Stimulated activated CD4-positive, alpha-beta T cell treated with anti-CD3 and anti-CD28 coated beads, Interleukin-4, amount 100 ng/mL, for 4 hours (primary cell): ENCODE measurements at regions not wholly inside any gene's neighbourhood (a gene's known extent, or its start where the extent isn't known, plus 50 kb on each side); places are given as distances from the start of the nearest gene placed in this dataset.

Experiments
- DNase-seq, 2 experiments: peaks; one replicate each; pipeline ENCODE4 v3.0.0-alpha.2; 2020

- no peak for DNase-seq
Observed at GRCh38 chr12:116461060-116461459, 98.1 kb upstream of the MAP1LC3B2 start.

DNA sequence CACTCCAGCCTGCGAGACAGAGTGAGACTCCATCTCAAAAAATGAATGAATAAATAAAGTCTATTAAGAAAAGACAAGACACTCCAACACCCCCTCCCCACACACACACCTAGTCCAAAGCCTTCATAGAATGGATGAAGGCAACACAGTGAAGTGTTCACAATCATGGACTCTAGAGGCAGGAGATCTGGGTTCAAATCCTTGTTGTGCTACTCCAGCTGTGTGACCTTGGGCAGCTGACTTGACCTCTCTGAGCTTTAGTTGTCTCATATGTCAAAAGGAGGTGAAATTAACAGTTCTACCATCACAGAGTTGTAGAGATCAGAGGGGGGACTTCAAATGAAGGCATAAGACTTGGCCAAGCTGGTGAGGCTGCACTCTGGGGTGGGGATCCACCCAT, 95.8 kb upstream of the MAP1LC3B2 start:
- no peak for DNase-seq

DNA sequence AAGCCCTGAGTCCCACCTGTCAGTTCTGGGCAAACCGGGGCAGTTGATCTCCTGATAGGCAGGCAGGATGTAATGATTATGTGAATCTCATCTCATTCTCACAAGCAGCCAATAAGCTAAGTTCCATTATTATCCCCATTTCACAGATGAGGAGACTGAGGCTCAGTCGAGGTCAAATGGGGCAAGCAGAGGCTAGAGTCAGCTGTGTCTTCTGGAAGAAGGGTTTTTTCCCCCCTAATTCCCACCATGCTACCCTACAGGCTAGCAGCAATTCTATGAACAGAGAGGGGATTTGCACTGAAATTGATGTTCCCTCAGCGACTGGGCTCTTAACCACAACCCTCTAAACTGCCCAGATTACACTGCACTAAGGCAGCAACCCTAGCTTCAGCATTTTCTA, 93.8 kb upstream of the MAP1LC3B2 start:
- no peak for DNase-seq

GRCh38 chr12:116465856-116466255, 93.3 kb upstream of the MAP1LC3B2 start:
- DNase-seq: no peak

- DNase-seq: no peak
Observed at GRCh38 chr12:116466536-116466935, 92.6 kb upstream of the MAP1LC3B2 start.

DNA sequence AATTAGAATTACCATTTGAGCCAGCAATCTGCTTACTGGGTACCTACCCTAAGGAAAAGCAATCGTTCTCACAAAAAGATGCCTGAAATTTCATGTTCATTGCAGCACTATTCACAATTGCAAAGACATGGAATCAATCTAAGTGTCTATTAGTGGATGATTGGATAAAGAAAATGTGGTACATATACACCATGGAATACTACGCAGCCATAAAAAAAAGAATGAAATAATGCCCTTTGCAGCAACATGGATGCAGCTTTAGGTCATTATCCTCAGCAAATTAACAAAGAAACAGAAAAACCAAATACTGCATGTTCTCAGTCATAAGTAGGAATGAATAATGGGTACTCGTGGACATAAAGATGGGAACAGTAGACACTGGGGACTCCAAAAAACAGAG, 89.8 kb upstream of the MAP1LC3B2 start:
- no peak for DNase-seq

GRCh38 chr12:116471544-116471943, 87.6 kb upstream of the MAP1LC3B2 start:
- DNase-seq: no peak

- no peak for DNase-seq
Observed at GRCh38 chr12:116472193-116472592, 87.0 kb upstream of the MAP1LC3B2 start.

DNA sequence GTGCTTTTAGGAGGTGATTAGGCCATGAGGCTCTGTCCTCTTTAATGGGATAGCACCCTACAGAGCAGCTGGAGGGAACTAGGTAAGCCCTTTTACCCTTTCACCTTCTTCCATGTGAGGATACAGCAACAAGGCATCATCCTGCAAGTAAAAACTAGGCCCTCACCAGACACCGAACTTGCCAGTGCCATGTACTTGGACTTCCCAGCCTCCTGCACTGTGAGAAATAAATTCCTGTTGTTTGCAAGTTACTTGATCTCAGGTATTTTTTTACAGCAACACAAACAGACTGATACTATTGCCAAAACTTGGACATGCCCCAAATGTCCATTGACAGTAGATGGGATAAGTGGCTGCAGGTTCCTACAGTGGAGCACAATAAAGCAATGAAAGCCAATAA, 85.8 kb upstream of the MAP1LC3B2 start:
- DNase-seq: no peak

DNA sequence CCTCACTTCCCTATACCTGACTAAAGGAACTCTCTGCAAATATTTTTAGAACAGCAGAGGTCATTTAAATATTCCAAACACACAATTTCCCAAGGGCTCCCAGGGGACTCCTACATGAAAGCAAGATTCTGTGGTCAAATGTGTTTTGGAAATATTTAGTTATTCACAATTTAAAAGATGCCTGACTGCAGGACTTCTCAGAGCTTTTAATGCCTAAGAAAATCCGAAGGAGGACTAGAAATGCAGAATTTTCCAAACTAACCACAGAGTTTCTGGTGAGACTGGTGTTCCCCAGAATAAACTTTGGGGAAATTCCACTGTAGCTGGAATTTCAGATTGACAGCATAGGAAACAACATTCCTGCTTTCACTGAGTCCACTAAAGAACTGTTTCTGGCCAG, 84.8 kb upstream of the MAP1LC3B2 start:
- no peak for DNase-seq

DNA sequence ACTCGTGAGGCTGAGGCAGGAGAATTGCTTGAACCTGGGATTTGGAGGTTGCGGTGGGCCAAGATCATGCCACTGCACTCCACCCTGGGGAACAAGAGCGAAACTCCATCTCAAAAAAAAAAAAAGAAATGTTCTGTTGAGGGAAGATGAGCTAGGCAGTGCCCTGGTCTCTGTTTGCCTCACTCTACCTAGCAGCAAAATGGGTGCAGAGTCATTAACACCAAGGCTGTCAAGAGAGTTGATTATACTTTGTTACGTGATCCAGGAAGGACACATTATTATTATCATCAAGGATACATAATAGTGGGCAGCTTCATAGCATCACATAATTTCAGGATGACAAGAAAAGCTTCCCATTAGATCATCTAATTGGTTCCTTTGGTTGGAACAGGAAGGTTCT, 84.3 kb upstream of the MAP1LC3B2 start:
- DNase-seq: no peak

GRCh38 chr12:116476227-116476822, 82.9 kb upstream of the MAP1LC3B2 start:
- DNase-seq: no peak

- DNase-seq: no peak
Observed at GRCh38 chr12:116478243-116478773, 80.9 kb upstream of the MAP1LC3B2 start.

GRCh38 chr12:116480210-116480810, 78.9 kb upstream of the MAP1LC3B2 start:
- no peak for DNase-seq

DNA sequence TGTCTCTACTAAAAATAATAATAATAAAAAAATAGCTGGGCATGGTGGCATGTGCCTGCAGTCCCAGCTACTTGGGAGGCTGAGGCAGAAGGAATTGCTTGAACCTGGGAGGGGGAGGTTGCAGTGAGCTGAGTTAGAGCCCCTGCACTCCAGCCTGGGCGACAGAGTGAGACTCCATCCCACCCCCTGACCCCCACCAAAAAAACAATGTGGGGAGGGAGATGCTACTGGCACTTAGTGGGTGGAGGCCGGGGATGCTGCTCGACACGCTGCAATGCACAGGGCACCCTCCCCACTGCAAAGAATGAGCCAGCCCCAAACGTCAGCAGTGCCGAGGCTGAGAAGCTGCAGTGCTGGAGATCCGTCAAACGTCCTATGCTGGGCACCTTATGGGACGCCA, 77.5 kb upstream of the MAP1LC3B2 start:
- no peak for DNase-seq

- no peak for DNase-seq
Observed at GRCh38 chr12:116482179-116482578, 77.0 kb upstream of the MAP1LC3B2 start.

DNA sequence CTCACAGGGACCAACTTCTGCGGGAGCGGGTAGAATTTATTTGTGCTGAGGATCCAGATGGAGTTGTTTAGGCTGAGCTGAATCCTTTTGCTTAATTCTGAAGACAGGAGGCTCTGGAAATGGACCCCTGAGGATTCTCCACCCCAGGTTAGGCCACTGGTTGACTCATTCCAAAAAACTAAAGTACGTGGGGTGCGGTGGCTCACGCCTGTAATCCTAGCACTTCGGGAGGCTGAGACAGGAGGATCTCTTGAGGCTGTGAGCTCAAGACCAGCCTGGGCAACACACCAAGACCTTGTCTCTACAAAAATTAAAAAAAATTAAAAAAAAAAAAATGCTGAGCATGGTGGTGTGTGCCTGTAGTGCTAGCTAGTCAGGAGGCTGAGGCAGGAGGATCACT, 76.3 kb upstream of the MAP1LC3B2 start:
- DNase-seq: no peak

DNA sequence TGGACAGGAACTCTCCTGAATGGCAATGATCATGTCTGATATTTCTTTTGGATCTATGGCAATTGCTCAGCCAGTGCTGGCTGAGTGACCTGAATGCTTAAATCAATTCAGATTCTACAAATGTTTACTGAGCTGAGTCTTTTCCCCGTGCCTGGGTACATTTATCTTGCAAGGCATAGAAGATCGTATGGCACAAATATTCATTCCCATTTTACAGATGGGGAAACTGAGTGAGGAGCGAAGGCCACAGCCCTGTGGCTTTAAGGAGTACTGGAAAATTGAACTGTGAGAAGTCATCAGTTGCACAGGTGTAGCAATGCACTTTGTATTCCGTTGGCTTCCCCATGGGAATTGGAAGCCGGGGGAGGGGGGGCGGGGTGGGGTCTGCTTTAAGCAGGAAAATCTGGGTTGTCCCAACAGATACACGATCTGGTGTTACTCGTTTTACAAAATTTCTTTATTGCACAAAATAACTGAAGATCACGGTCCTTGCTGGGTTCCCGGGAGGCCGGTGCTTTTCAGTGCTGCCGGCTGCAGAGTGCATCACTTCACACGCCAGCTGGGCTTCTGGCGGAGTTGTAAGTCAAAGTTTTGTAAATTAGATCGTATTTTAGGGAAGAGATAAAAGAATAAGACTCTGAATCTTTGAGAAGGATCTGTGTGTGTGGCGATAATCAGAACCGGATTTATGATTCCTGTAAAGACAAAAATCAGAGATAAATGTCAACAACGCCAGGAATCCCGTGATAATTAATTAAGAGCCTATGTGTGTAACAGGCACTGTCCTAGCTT, 75.0 kb upstream of the MAP1LC3B2 start:
- DNase-seq: no peak

- DNase-seq: no peak
Observed at GRCh38 chr12:116484807-116485206, 74.4 kb upstream of the MAP1LC3B2 start.

GRCh38 chr12:116489116-116489515, 70.1 kb upstream of the MAP1LC3B2 start:
- DNase-seq: no peak

DNA sequence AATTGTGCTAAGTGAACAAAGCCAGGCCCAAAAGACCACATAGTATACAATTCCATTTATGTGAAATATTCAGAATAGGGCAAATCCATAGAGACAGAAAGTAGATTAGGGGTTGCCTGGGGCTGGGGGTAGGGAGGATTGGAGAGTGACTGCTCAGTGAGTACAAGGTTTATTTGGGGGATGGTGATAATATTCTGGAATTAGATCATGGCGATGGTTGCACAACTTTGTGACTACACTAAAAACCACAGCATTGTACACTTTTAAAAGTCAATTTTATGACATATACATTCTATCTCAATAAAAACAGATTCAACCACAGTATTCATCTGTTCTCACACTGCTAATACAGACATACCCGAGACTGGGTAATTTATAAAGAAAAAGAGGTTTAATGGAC, 68.7 kb upstream of the MAP1LC3B2 start:
- DNase-seq: no peak

DNA sequence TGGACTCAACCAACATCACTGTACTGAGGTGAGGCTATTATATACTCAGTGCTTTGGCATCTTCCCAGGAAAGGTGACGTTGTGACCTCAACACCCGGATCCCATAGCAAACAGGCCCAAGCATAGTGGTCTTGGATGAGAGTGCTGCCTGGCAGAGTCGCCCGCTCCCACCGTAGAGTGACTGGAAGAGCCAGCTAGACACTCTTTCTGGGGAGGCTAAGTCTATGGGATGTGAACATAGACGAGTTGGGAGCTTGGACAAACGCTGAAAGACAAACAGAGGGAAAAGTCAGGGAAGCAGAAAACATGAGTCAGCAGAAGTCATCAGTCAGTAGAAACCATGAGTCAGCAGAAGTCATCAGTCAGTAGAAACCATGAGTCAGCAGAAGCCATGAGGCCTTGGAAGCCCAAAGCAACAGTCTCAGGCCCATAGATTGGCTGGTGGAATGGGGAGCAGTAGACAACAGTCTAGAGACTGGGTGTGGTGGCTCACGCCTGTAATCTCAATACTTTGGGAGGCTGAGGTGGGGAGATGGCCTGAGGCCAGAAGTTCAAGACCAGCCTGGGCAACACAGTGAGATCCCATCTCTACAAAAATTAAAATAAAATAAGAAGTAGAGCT, 66.4 kb upstream of the MAP1LC3B2 start:
- no peak for DNase-seq

DNA sequence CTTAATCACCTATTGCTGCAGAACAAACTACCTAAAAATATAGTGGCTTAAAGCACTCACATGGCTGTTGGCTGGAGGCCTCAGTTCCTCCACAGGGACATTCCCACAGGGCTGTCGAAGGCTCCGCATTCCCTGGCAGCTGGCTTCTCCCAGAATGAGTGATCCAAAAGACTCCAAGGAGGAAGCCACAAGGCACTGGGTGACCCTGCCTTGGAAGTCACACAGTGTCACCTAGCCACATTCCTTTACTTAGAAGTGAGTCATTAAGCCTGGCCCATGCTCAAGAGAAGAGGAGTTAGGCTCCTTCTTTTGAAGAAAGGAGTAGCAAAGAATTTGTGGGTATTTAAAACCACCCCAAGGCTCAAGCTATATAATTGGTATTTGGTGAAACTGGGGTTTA, 63.9 kb upstream of the MAP1LC3B2 start:
- no peak for DNase-seq
